Cerebellar nuclear complex (tissue), 1 donor: ENCODE measurements at regions not wholly inside any gene's neighbourhood (a gene's known extent, or its start where the extent isn't known, plus 50 kb on each side); places are given as distances from the start of the nearest gene placed in this dataset.

Experiments
- DNase-seq, 2 experiments: peaks; one replicate each; lab custom pipeline; 2025; lab: John Stamatoyannopoulos, UW

GRCh38 chr4:11632025-11632424 is 203.3 kb upstream of the HS3ST1 start:
- DNase-seq, result no peak

GRCh38 chr4:11631416-11631815 is 202.7 kb upstream of the HS3ST1 start:
- DNase-seq, result no peak

GRCh38 chr4:11628093-11628725 is 199.5 kb upstream of the HS3ST1 start:
- DNase-seq, result no peak

GRCh38 chr4:11626066-11626465 is 197.4 kb upstream of the HS3ST1 start:
- DNase-seq, result no peak

GRCh38 chr4:11625211-11625610 is 196.5 kb upstream of the HS3ST1 start:
- no peak for DNase-seq

- no peak for DNase-seq
These were observed 195.7 kb upstream of the HS3ST1 start for GRCh38 chr4:11624370-11624769.

GRCh38 chr4:11623726-11624037 is 195.0 kb upstream of the HS3ST1 start:
- DNase-seq, result no peak

- no peak for DNase-seq
These were observed 194.4 kb upstream of the HS3ST1 start for GRCh38 chr4:11622961-11623725.

- DNase-seq, result no peak
These were observed 192.2 kb upstream of the HS3ST1 start for GRCh38 chr4:11620861-11621260.

- DNase-seq, result no peak
These were observed 190.1 kb upstream of the HS3ST1 start for GRCh38 chr4:11618666-11619282.

GRCh38 chr4:11616856-11617255 is 188.2 kb upstream of the HS3ST1 start:
- DNase-seq, result no peak

- no peak for DNase-seq
These were observed 186.9 kb upstream of the HS3ST1 start for GRCh38 chr4:11615601-11616000.

GRCh38 chr4:11614426-11614825 is 185.7 kb upstream of the HS3ST1 start:
- DNase-seq, result no peak

GRCh38 chr4:11611868-11612267 is 183.2 kb upstream of the HS3ST1 start:
- no peak for DNase-seq

- DNase-seq, result no peak
These were observed 181.1 kb upstream of the HS3ST1 start for GRCh38 chr4:11609751-11610150.

GRCh38 chr4:11608992-11609391 is 180.3 kb upstream of the HS3ST1 start:
- no peak for DNase-seq

- DNase-seq, result no peak
These were observed 177.4 kb upstream of the HS3ST1 start for GRCh38 chr4:11606078-11606477.

GRCh38 chr4:11605597-11605996 is 176.9 kb upstream of the HS3ST1 start:
- no peak for DNase-seq

GRCh38 chr4:11604821-11605220 is 176.1 kb upstream of the HS3ST1 start:
- DNase-seq, result no peak

GRCh38 chr4:11603591-11604194 is 175.0 kb upstream of the HS3ST1 start:
- no peak for DNase-seq

GRCh38 chr4:11602606-11603340 is 174.1 kb upstream of the HS3ST1 start:
- DNase-seq, result no peak

GRCh38 chr4:11599064-11599463 is 170.4 kb upstream of the HS3ST1 start:
- DNase-seq, result no peak
